Liver (tissue), 8 donors: ENCODE measurements at regions not wholly inside any gene's neighbourhood (a gene's known extent, or its start where the extent isn't known, plus 50 kb on each side); places are given as distances from the start of the nearest gene placed in this dataset.

Experiments
- DNase-seq: peaks from one replicate; pipeline ENCODE4 v3.0.0-alpha.2; 2017; ENCODE audit warnings: low spot score
- H3K27ac ChIP-seq, 2 donors: one replicate each; pipeline ENCODE4 v1.7.0; 2013; ENCODE audit warnings: inconsistent platforms in 2 of 2, low read length in 2 of 2, control low read depth in 1 of 2, low read depth in 1 of 2, mild to moderate bottlenecking in 1 of 2
- H3K27me3 ChIP-seq, 4 donors: one replicate each; pipeline versions ENCODE4 v1.6.1 to v1.7.0; 2013; ENCODE audit warnings: low read length in 3 of 4, inconsistent platforms in 1 of 4, mild to moderate bottlenecking in 1 of 4, moderate library complexity in 1 of 4; ENCODE audit not compliant: control insufficient read depth in 4 of 4, insufficient read depth in 4 of 4
- H3K36me3 ChIP-seq, 4 donors: one replicate each; pipeline versions ENCODE4 v1.6.1 to v1.7.0; 2013; ENCODE audit warnings: low read length in 3 of 4, mild to moderate bottlenecking in 3 of 4, low read depth in 1 of 4, moderate library complexity in 1 of 4; ENCODE audit not compliant: control insufficient read depth in 4 of 4, insufficient read depth in 3 of 4
- H3K4me1 ChIP-seq, 4 donors: one replicate each; pipeline versions ENCODE4 v1.6.1 to v1.7.0; 2013; ENCODE audit warnings: low read length in 3 of 4, mild to moderate bottlenecking in 3 of 4, moderate library complexity in 1 of 4; ENCODE audit not compliant: control insufficient read depth in 4 of 4, insufficient read depth in 4 of 4
- H3K4me3 ChIP-seq, 3 donors: one replicate each; pipeline versions ENCODE4 v1.6.1 to v1.7.0; 2013; ENCODE audit warnings: low read length in 3 of 3, control low read depth in 1 of 3, low read depth in 1 of 3, mild to moderate bottlenecking in 1 of 3
- H3K9ac ChIP-seq, 2 donors: one replicate each; pipeline ENCODE4 v1.7.0; 2013; ENCODE audit warnings: low read length in 2 of 2, mild to moderate bottlenecking in 2 of 2, moderate library complexity in 2 of 2, control low read depth in 1 of 2, low read depth in 1 of 2
- H3K9me3 ChIP-seq, 4 donors: one replicate each; pipeline versions ENCODE4 v1.6.1 to v1.7.0; 2013; ENCODE audit warnings: low read length in 3 of 4; ENCODE audit not compliant: control insufficient read depth in 4 of 4
- EGR1 ChIP-seq, 2 donors: IDR thresholded peaks; 2 replicates each; pipeline ENCODE4 v1.6.1; 2016 to 2018; ENCODE audit warnings: antibody characterized with exemption in 2 of 2, low read depth in 2 of 2
- FOXA1 ChIP-seq: IDR thresholded peaks from 2 replicates; pipeline ENCODE4 v1.6.1; 2016; ENCODE audit warnings: antibody characterized with exemption
- FOXA2 ChIP-seq: IDR thresholded peaks from 2 replicates; pipeline ENCODE4 v1.6.1; 2016; ENCODE audit warnings: antibody characterized with exemption
- GABPA ChIP-seq, 2 donors: IDR thresholded peaks in 1 of 2; conservative IDR thresholded peaks in 1 of 2; 2 replicates each; pipeline ENCODE4 v1.6.1; 2016; ENCODE audit warnings: antibody characterized with exemption in 2 of 2, mild to moderate bottlenecking in 1 of 2, moderate library complexity in 1 of 2
- HNF4A ChIP-seq, 2 donors: conservative IDR thresholded peaks; 2 replicates each; pipeline ENCODE4 v1.6.1; 2016; ENCODE audit warnings: antibody characterized with exemption in 2 of 2, mild to moderate bottlenecking in 2 of 2
- HNF4G ChIP-seq: IDR thresholded peaks from 2 replicates; pipeline ENCODE4 v1.6.1; 2016; ENCODE audit warnings: antibody characterized with exemption
- JUND ChIP-seq, 2 donors: IDR thresholded peaks; 2 replicates each; pipeline ENCODE4 v1.6.1; 2016; ENCODE audit warnings: antibody characterized with exemption in 2 of 2
- NR2F2 ChIP-seq: IDR thresholded peaks from 2 replicates; pipeline ENCODE4 v1.6.1; 2016; ENCODE audit warnings: antibody characterized with exemption
- RAD21 ChIP-seq, 2 donors: IDR thresholded peaks; 2 replicates each; pipeline ENCODE4 v1.6.1; 2016; ENCODE audit warnings: antibody characterized with exemption in 2 of 2, mild to moderate bottlenecking in 2 of 2
- SP1 ChIP-seq: IDR thresholded peaks from 2 replicates; pipeline ENCODE4 v1.6.1; 2018; ENCODE audit warnings: antibody characterized with exemption, mild to moderate bottlenecking
- TAF1 ChIP-seq: conservative IDR thresholded peaks from 2 replicates; pipeline ENCODE4 v1.6.1; 2016; ENCODE audit warnings: antibody characterized with exemption, mild to moderate bottlenecking
- YY1 ChIP-seq: IDR thresholded peaks from 2 replicates; pipeline ENCODE4 v1.6.1; 2016; ENCODE audit warnings: antibody characterized with exemption, mild to moderate bottlenecking
- WGBS: extraction: QIAGEN DNeasy Blood & Tissue Kit; methylation state at CpG from one replicate; pipeline ENCODE4 v1.1.7; 2013; 5-methylcytosine and 5-hydroxymethylcytosine counted together
- TF ChIP-seq, protein P1 (sequence below): IDR thresholded peaks from 2 replicates; pipeline ENCODE4 v1.6.1; 2016; ENCODE audit warnings: antibody characterized with exemption
- TF ChIP-seq, protein P2 (sequence below): IDR thresholded peaks from 2 replicates; pipeline ENCODE4 v1.6.1; 2016; ENCODE audit warnings: antibody characterized with exemption
- TF ChIP-seq, protein P3 (sequence below): IDR thresholded peaks from 2 replicates; pipeline ENCODE4 v1.6.1; 2016; ENCODE audit warnings: antibody characterized with exemption
- TF ChIP-seq, protein P4 (sequence below): fragments of 150-350 bp; IDR thresholded peaks from 2 replicates; pipeline ENCODE4 v1.5.1; 2017; ENCODE audit warnings: improper control_type of control experiment, low read depth, low read length; ENCODE audit not compliant: missing input control
- TF ChIP-seq, protein P5 (sequence below): IDR thresholded peaks from 2 replicates; pipeline ENCODE4 v1.6.1; 2016; ENCODE audit warnings: antibody characterized with exemption, mild to moderate bottlenecking
- donor health status: healthy.
- donor health status: healthy.
- donor health status: healthy.
- donor health status: healthy.
- donor health status: healthy.

DNA sequence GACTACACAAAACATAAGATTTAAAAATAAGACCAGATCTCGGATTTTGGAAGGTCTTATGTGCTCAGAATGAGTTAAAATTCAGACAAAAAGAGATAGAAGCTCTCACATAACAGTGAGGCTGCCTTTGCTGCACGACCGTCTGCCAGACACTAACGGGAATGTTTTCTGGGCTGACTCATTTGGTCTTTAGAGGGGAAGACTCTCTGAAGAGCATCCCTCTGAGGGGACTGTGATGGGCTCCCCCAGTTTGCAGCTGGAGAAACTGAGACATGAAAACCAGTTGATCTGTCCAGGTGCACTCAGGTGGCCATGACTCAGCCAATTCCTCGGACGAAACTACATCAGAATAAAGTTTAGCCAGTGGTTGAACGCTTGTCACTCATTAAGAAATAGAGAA is 153.9 kb downstream of the RNASET2 start:
- Histone ChIP-seq H3K27ac (no peak overlapping the region), H3K9me3 (peaks cover 2 to 14% (median 9%) of the 10 kb centered on the region in 4 donors), H3K27me3 (no peaks in the 10 kb centered on the region), H3K4me1 (no peaks in the 10 kb centered on the region), H3K4me3 (no peak overlapping the region), H3K36me3 (no peaks in the 10 kb centered on the region), H3K9ac (no peak overlapping the region)
- WGBS: 80% methylated on average over 7 of the region's 7 CpGs
- TF ChIP-seq, protein P1, sequence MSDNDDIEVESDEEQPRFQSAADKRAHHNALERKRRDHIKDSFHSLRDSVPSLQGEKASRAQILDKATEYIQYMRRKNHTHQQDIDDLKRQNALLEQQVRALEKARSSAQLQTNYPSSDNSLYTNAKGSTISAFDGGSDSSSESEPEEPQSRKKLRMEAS: no peak
- TF ChIP-seq, protein P2, sequence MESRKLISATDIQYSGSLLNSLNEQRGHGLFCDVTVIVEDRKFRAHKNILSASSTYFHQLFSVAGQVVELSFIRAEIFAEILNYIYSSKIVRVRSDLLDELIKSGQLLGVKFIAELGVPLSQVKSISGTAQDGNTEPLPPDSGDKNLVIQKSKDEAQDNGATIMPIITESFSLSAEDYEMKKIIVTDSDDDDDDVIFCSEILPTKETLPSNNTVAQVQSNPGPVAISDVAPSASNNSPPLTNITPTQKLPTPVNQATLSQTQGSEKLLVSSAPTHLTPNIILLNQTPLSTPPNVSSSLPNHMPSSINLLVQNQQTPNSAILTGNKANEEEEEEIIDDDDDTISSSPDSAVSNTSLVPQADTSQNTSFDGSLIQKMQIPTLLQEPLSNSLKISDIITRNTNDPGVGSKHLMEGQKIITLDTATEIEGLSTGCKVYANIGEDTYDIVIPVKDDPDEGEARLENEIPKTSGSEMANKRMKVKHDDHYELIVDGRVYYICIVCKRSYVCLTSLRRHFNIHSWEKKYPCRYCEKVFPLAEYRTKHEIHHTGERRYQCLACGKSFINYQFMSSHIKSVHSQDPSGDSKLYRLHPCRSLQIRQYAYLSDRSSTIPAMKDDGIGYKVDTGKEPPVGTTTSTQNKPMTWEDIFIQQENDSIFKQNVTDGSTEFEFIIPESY: no peak
- TF ChIP-seq EGR1 (IDR thresholded peaks at IDR 0.05; ENCODE audit: low read depth in 2 of 2): no peak
- TF ChIP-seq NR2F2: no peak
- TF ChIP-seq, protein P3, sequence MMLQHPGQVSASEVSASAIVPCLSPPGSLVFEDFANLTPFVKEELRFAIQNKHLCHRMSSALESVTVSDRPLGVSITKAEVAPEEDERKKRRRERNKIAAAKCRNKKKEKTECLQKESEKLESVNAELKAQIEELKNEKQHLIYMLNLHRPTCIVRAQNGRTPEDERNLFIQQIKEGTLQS: no peak
- TF ChIP-seq GABPA (IDR thresholded peaks at IDR 0.05 in 1 of 2, conservative IDR thresholded peaks at IDR 0.05 in 1 of 2): no peak
- no peak for TF ChIP-seq SP1
- no peak for TF ChIP-seq HNF4A (conservative IDR thresholded peaks at IDR 0.05)
- TF ChIP-seq TAF1: no peak
- no peak for TF ChIP-seq JUND (IDR thresholded peaks at IDR 0.05)
- no peak for TF ChIP-seq FOXA1
- no peak for TF ChIP-seq YY1
- TF ChIP-seq RAD21 (IDR thresholded peaks at IDR 0.05): no peak
- TF ChIP-seq FOXA2: no peak
- TF ChIP-seq, protein P4, sequence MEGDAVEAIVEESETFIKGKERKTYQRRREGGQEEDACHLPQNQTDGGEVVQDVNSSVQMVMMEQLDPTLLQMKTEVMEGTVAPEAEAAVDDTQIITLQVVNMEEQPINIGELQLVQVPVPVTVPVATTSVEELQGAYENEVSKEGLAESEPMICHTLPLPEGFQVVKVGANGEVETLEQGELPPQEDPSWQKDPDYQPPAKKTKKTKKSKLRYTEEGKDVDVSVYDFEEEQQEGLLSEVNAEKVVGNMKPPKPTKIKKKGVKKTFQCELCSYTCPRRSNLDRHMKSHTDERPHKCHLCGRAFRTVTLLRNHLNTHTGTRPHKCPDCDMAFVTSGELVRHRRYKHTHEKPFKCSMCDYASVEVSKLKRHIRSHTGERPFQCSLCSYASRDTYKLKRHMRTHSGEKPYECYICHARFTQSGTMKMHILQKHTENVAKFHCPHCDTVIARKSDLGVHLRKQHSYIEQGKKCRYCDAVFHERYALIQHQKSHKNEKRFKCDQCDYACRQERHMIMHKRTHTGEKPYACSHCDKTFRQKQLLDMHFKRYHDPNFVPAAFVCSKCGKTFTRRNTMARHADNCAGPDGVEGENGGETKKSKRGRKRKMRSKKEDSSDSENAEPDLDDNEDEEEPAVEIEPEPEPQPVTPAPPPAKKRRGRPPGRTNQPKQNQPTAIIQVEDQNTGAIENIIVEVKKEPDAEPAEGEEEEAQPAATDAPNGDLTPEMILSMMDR: no peak
- DNase-seq: no peak

DNA sequence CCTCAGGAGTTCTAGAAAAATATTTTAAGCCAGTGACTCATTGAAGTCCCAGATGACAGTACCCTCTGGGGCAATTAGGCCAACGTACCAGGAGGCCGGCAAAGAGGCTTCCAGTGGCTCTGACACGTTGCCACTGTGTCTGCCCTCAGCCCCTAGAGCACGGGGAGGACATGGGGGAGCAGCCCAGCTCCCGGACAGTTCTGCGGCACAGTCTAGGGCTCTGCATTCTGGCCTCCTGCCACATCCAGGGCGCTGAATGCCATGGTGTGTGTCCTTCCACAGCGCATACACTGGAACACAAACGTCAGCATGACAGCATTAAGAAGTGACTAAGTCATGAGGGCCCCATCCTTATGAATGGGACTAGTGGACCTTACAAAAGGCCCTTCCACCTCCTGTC is 156.2 kb downstream of the RNASET2 start:
- peaks cover 0 to 3% (median 1%) of the 10 kb centered on the region in 4 donors for H3K9me3 ChIP-seq
- no peaks in the 10 kb centered on the region for H3K27me3 ChIP-seq
- no peak overlapping the region for H3K9ac ChIP-seq
- whole genome bisulfite sequencing: 89% methylated on average over 9 of the region's 9 CpGs
- H3K36me3 ChIP-seq: no peaks in the 10 kb centered on the region
- H3K27ac ChIP-seq: no peak overlapping the region
- DNase-seq: no peak
- TF ChIP-seq, protein P5, sequence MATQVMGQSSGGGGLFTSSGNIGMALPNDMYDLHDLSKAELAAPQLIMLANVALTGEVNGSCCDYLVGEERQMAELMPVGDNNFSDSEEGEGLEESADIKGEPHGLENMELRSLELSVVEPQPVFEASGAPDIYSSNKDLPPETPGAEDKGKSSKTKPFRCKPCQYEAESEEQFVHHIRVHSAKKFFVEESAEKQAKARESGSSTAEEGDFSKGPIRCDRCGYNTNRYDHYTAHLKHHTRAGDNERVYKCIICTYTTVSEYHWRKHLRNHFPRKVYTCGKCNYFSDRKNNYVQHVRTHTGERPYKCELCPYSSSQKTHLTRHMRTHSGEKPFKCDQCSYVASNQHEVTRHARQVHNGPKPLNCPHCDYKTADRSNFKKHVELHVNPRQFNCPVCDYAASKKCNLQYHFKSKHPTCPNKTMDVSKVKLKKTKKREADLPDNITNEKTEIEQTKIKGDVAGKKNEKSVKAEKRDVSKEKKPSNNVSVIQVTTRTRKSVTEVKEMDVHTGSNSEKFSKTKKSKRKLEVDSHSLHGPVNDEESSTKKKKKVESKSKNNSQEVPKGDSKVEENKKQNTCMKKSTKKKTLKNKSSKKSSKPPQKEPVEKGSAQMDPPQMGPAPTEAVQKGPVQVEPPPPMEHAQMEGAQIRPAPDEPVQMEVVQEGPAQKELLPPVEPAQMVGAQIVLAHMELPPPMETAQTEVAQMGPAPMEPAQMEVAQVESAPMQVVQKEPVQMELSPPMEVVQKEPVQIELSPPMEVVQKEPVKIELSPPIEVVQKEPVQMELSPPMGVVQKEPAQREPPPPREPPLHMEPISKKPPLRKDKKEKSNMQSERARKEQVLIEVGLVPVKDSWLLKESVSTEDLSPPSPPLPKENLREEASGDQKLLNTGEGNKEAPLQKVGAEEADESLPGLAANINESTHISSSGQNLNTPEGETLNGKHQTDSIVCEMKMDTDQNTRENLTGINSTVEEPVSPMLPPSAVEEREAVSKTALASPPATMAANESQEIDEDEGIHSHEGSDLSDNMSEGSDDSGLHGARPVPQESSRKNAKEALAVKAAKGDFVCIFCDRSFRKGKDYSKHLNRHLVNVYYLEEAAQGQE: no peak
- TF ChIP-seq, protein P2: no peak
- no peak for TF ChIP-seq NR2F2
- TF ChIP-seq, protein P4: no peak
- no peak for TF ChIP-seq SP1
- TF ChIP-seq HNF4G: no peak
- TF ChIP-seq GABPA (IDR thresholded peaks at IDR 0.05 in 1 of 2, conservative IDR thresholded peaks at IDR 0.05 in 1 of 2): no peak
- no peaks in the 10 kb centered on the region for H3K4me1 ChIP-seq
- H3K4me3 ChIP-seq: no peak overlapping the region
